ENCODE measurements at regions not wholly inside any gene's neighbourhood (a gene's known extent, or its start where the extent isn't known, plus 50 kb on each side); places are given as distances from the start of the nearest gene placed in this dataset.

GRCh38 chr14:64653900-64654245, 50.4 kb upstream of the PLEKHG3 start:
- H3K36me3 Mint-ChIP-seq: no peaks in the 10 kb centered on the region
- Histone ChIP-seq H3K27ac (ENCODE audit: insufficient read depth, low read length, poor library complexity, severe bottlenecking) (no peak overlapping the region), H3K36me3 (ENCODE audit: control insufficient read depth, insufficient read depth, low read length) (no peaks in the 10 kb centered on the region), H3K9me3 (ENCODE audit: control insufficient read depth in 2 of 2, low read length in 2 of 2) (no peaks in the 10 kb centered on the region), H3K4me1 (ENCODE audit: control insufficient read depth, insufficient read depth, low read length, poor library complexity, severe bottlenecking) (peaks cover 1% of the 10 kb centered on the region), H3K27me3 (ENCODE audit: control insufficient read depth, insufficient read depth, low read length) (no peaks in the 10 kb centered on the region), H3K4me3 (ENCODE audit: low read depth, low read length) (no peak overlapping the region)
- no peak overlapping the region for H3K27ac Mint-ChIP-seq
- H3K4me3 Mint-ChIP-seq: no peak overlapping the region
- peaks cover 0 to 5% (median 2%) of the 10 kb centered on the region in 4 donors for H3K4me1 Mint-ChIP-seq
- peaks cover 40% of the 10 kb centered on the region for H3K27me3 Mint-ChIP-seq
- DNase-seq (no peak), ATAC-seq (ENCODE audit: low read depth in 2 of 2) (no peak)
- H3K9me3 Mint-ChIP-seq: peaks cover 0 to 2% (median 0%) of the 10 kb centered on the region in 7 donors

GRCh38 chr14:64654246-64654900, 49.9 kb upstream of the PLEKHG3 start:
- peaks cover 45% of the 10 kb centered on the region for H3K27me3 Mint-ChIP-seq
- H3K4me1 ChIP-seq (ENCODE audit: control insufficient read depth, insufficient read depth, low read length, poor library complexity, severe bottlenecking): peaks cover 6% of the 10 kb centered on the region
- no peaks in the 10 kb centered on the region for H3K36me3 Mint-ChIP-seq
- no peak overlapping the region for H3K4me3 Mint-ChIP-seq
- peak; percentile 20 to 39 for ATAC-seq (ENCODE audit: low read depth in 2 of 2)
- no peak overlapping the region for H3K4me3 ChIP-seq (ENCODE audit: low read depth, low read length)
- no peak overlapping the region for H3K27ac Mint-ChIP-seq
- H3K9me3 ChIP-seq (ENCODE audit: control insufficient read depth in 2 of 2, low read length in 2 of 2): no peaks in the 10 kb centered on the region
- DNase-seq: no peak
- no peaks in the 10 kb centered on the region for H3K36me3 ChIP-seq (ENCODE audit: control insufficient read depth, insufficient read depth, low read length)
- no peaks in the 10 kb centered on the region for H3K27me3 ChIP-seq (ENCODE audit: control insufficient read depth, insufficient read depth, low read length)
- peaks cover 0 to 2% (median 0%) of the 10 kb centered on the region in 7 donors for H3K9me3 Mint-ChIP-seq
- peaks cover 0 to 10% (median 5%) of the 10 kb centered on the region in 4 donors for H3K4me1 Mint-ChIP-seq
- H3K27ac ChIP-seq (ENCODE audit: insufficient read depth, low read length, poor library complexity, severe bottlenecking): no peak overlapping the region

Measured in CD4-positive, CD25-positive, alpha-beta regulatory T cell (primary cell).